A673 (cell line): ENCODE measurements at regions not wholly inside any gene's neighbourhood (a gene's known extent, or its start where the extent isn't known, plus 50 kb on each side); places are given as distances from the start of the nearest gene placed in this dataset.

Experiments
- BruUV-seq: library from RNA; stranded (reverse); fragments of 400-500 nt; replicated peaks from 2 replicates; lab custom pipeline; 2021; lab: Mats Ljungman, UMichigan
- CTCF ChIA-PET: fragments of 300-600 bp; sonication (Branson Sonifier 250); formaldehyde crosslinking; loops from one replicate; lab custom pipeline; 2022; ENCODE audit warnings: antibody characterized with exemption; lab: Charles Lee
- POLR2A ChIA-PET: fragments of 300-600 bp; sonication (Branson Sonifier 250); formaldehyde crosslinking; loops from one replicate; lab custom pipeline; 2022; ENCODE audit warnings: antibody characterized with exemption; ENCODE audit not compliant: low non-redundant PET; lab: Charles Lee
- DNase-seq: peaks from one replicate; pipeline ENCODE4 v3.0.0-alpha.2; 2015; ENCODE audit warnings: low spot score
- H3K27ac ChIP-seq: fragments of 200-600 bp; sonication (generic); 2 replicates; pipeline ENCODE4 v1.5.1; 2016; ENCODE audit warnings: mixed run types, low read depth, mild to moderate bottlenecking, mixed read lengths, antibody characterized with exemption, low read length; ENCODE audit not compliant: poor library complexity, severe bottlenecking
- H3K27me3 ChIP-seq: fragments of 200-600 bp; sonication (generic); replicated peaks from 2 replicates; pipeline ENCODE4 v1.6.1; 2017; ENCODE audit warnings: mixed run types, low read depth, mild to moderate bottlenecking, mixed read lengths, antibody characterized with exemption, low read length; ENCODE audit not compliant: insufficient read depth, poor library complexity
- H3K36me3 ChIP-seq: fragments of 200-600 bp; sonication (generic); 2 replicates; pipeline ENCODE4 v1.6.1; 2016; ENCODE audit warnings: mixed run types, mild to moderate bottlenecking, mixed read lengths, antibody characterized with exemption, low read length; ENCODE audit not compliant: insufficient read depth, poor library complexity, severe bottlenecking
- H3K4me1 ChIP-seq: fragments of 200-600 bp; sonication (generic); 2 replicates; pipeline ENCODE4 v1.6.1; 2017; ENCODE audit warnings: mixed run types, mild to moderate bottlenecking, mixed read lengths, antibody characterized with exemption, low read length; ENCODE audit not compliant: insufficient read depth, poor library complexity, severe bottlenecking
- H3K4me3 ChIP-seq: fragments of 200-600 bp; sonication (generic); 2 replicates; pipeline ENCODE4 v1.5.1; 2016; ENCODE audit warnings: low read depth, mixed run types, mild to moderate bottlenecking, mixed read lengths, low read length; ENCODE audit not compliant: poor library complexity, severe bottlenecking
- H3K9me3 ChIP-seq: fragments of 200-600 bp; sonication (generic); 2 replicates; pipeline ENCODE4 v1.6.1; 2016; ENCODE audit warnings: mixed run types, low read depth, mild to moderate bottlenecking, mixed read lengths, antibody characterized with exemption, low read length; ENCODE audit not compliant: poor library complexity, severe bottlenecking
- CTCF ChIP-seq: fragments of 300-800, 200-600 bp; sonication (generic); conservative IDR thresholded peaks from 2 replicates; pipeline ENCODE4 v1.5.1; 2017; ENCODE audit warnings: low read depth, mild to moderate bottlenecking, antibody characterized with exemption, low read length, moderate library complexity, mixed read lengths
- EZH2 ChIP-seq: fragments of 200-600 bp; sonication (generic); IDR thresholded peaks from 2 replicates; pipeline ENCODE4 v1.6.1; 2017; ENCODE audit warnings: borderline replicate concordance, low read depth, mild to moderate bottlenecking, mixed read lengths, antibody characterized with exemption, low read length; ENCODE audit not compliant: poor library complexity, severe bottlenecking
- intact Hi-C: fragments of 100-400 bp; cut with micrococcal nuclease; formaldehyde crosslinking; loops from one replicate; pipeline ENCODE4 v1.10.0; 2022; ENCODE audit not compliant: unreplicated experiment

- Histone ChIP-seq H3K9me3 (no peaks in the 10 kb centered on the region), H3K27ac (no peak overlapping the region), H3K36me3 (no peaks in the 10 kb centered on the region), H3K4me1 (no peaks in the 10 kb centered on the region), H3K4me3 (no peak overlapping the region), H3K27me3 (peaks cover 19% of the 10 kb centered on the region)
- ChIA-PET POLR2A (no interaction called here), CTCF (no interaction called here)
- no peak for TF ChIP-seq CTCF
- TF ChIP-seq EZH2 = no peak
- BruUV-seq = no TSS peak
- intact Hi-C loops = no loop called here
- no peak for DNase-seq
These were observed 119.8 kb downstream of the RBFOX3 start for GRCh38 chr17:79491006-79491405.

- Histone ChIP-seq H3K9me3 (no peaks in the 10 kb centered on the region), H3K36me3 (no peaks in the 10 kb centered on the region), H3K27me3 (peaks cover 21% of the 10 kb centered on the region), H3K4me3 (no peak overlapping the region), H3K4me1 (no peaks in the 10 kb centered on the region), H3K27ac (no peak overlapping the region)
- intact Hi-C loops = no loop called here
- TF ChIP-seq EZH2 (no peak), CTCF (no peak)
- no peak for DNase-seq
- ChIA-PET CTCF (no interaction called here), POLR2A (no interaction called here)
- BruUV-seq = no TSS peak
These were observed 120.3 kb downstream of the RBFOX3 start for GRCh38 chr17:79490530-79490929.

- no peak for DNase-seq
- H3K4me1 ChIP-seq = no peaks in the 10 kb centered on the region
- BruUV-seq = no TSS peak
- no peaks in the 10 kb centered on the region for H3K9me3 ChIP-seq
- intact Hi-C loops = no loop called here
- H3K27me3 ChIP-seq = peaks cover 40% of the 10 kb centered on the region
- ChIA-PET CTCF (no interaction called here), POLR2A (no interaction called here)
- TF ChIP-seq EZH2 (no peak), CTCF (no peak)
- H3K27ac ChIP-seq = no peak overlapping the region
- no peak overlapping the region for H3K4me3 ChIP-seq
- no peaks in the 10 kb centered on the region for H3K36me3 ChIP-seq
These were observed 123.7 kb downstream of the RBFOX3 start for GRCh38 chr17:79487149-79487548.
